ENCODE measurements at regions not wholly inside any gene's neighbourhood (a gene's known extent, or its start where the extent isn't known, plus 50 kb on each side); places are given as distances from the start of the nearest gene placed in this dataset.

- no peak overlapping the region for H2BK120ac ChIP-seq (ENCODE audit: low read depth, low read length)
- H2BK15ac ChIP-seq (ENCODE audit: low read depth, low read length) = no peak overlapping the region
- no peak overlapping the region for H3K4me3 ChIP-seq (ENCODE audit: insufficient read depth, low read depth, low read length)
- no peak overlapping the region for H3K14ac ChIP-seq (replicated peaks; ENCODE audit: low read depth, low read length)
- CTCF ChIA-PET = no interaction called here
- no peak overlapping the region for H2AK5ac ChIP-seq (ENCODE audit: low read depth, low read length)
- H4K5ac ChIP-seq (ENCODE audit: low read depth, low read length) = no peak overlapping the region
- TF ChIP-seq FOS (IDR thresholded peaks at IDR 0.05; ENCODE audit: low read depth, low read length) = no peak
- TF ChIP-seq POLR2A (IDR thresholded peaks at IDR 0.05; ENCODE audit: low read depth, low read length) = no peak
- TF ChIP-seq CHD1 (IDR thresholded peaks at IDR 0.05; ENCODE audit: low read depth, low read length) = no peak
- no peak for TF ChIP-seq SMC3 (IDR thresholded peaks at IDR 0.05; ENCODE audit: low read depth, low read length)
- TF ChIP-seq, protein P1, sequence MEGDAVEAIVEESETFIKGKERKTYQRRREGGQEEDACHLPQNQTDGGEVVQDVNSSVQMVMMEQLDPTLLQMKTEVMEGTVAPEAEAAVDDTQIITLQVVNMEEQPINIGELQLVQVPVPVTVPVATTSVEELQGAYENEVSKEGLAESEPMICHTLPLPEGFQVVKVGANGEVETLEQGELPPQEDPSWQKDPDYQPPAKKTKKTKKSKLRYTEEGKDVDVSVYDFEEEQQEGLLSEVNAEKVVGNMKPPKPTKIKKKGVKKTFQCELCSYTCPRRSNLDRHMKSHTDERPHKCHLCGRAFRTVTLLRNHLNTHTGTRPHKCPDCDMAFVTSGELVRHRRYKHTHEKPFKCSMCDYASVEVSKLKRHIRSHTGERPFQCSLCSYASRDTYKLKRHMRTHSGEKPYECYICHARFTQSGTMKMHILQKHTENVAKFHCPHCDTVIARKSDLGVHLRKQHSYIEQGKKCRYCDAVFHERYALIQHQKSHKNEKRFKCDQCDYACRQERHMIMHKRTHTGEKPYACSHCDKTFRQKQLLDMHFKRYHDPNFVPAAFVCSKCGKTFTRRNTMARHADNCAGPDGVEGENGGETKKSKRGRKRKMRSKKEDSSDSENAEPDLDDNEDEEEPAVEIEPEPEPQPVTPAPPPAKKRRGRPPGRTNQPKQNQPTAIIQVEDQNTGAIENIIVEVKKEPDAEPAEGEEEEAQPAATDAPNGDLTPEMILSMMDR (conservative IDR thresholded peaks at IDR 0.05; ENCODE audit: low read depth, low read length) = no peak
- TF ChIP-seq MXI1 (IDR thresholded peaks at IDR 0.05; ENCODE audit: borderline replicate concordance, low read depth, low read length) = no peak
- no peak for TF ChIP-seq RAD21 (IDR thresholded peaks at IDR 0.05; ENCODE audit: low read length)
- no peak for TF ChIP-seq MAZ (IDR thresholded peaks at IDR 0.05; ENCODE audit: borderline replicate concordance, low read depth, low read length)
- TF ChIP-seq NFE2L2 (IDR thresholded peaks at IDR 0.05; ENCODE audit: low read depth, low read length) = no peak
- TF ChIP-seq RFX5 (IDR thresholded peaks at IDR 0.05; ENCODE audit: low read depth, low read length) = no peak
- TF ChIP-seq BHLHE40 (IDR thresholded peaks at IDR 0.05; ENCODE audit: low read depth, low read length) = no peak
- TF ChIP-seq, protein P2, sequence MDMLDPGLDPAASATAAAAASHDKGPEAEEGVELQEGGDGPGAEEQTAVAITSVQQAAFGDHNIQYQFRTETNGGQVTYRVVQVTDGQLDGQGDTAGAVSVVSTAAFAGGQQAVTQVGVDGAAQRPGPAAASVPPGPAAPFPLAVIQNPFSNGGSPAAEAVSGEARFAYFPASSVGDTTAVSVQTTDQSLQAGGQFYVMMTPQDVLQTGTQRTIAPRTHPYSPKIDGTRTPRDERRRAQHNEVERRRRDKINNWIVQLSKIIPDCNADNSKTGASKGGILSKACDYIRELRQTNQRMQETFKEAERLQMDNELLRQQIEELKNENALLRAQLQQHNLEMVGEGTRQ (IDR thresholded peaks at IDR 0.05; ENCODE audit: low read depth, low read length) = no peak
- TF ChIP-seq CEBPB (IDR thresholded peaks at IDR 0.05; ENCODE audit: low read depth, low read length) = no peak
- TF ChIP-seq RCOR1 (IDR thresholded peaks at IDR 0.05; ENCODE audit: insufficient replicate concordance, low read length) = no peak
- TF ChIP-seq ELK1 (IDR thresholded peaks at IDR 0.05; ENCODE audit: borderline replicate concordance, low read depth, low read length) = no peak
- TF ChIP-seq MAFK (IDR thresholded peaks at IDR 0.05; ENCODE audit: low read depth, low read length) = no peak
- H4K8ac ChIP-seq (ENCODE audit: low read depth in 2 of 2, low read length in 2 of 2) = no peak overlapping the region
- H3K23ac ChIP-seq (ENCODE audit: low read depth, low read length) = no peak overlapping the region
- no peak for DNase-seq
- no peak overlapping the region for H3K27ac ChIP-seq (ENCODE audit: insufficient read depth, low read length)
- dilution Hi-C loops (cut with HindIII; ENCODE audit: low sequenced_read_pairs, unreplicated experiment) (no loop called here), intact Hi-C loops (cut with micrococcal nuclease) (no loop called here), in situ Hi-C loops (cut with MboI; ENCODE audit: low sequenced_read_pairs) (no loop called here)
- no TSS peak for BruUV-seq (replicated peaks)
- no peak overlapping the region for H3K9ac ChIP-seq (ENCODE audit: low read depth, low read length)
- H2BK5ac ChIP-seq (ENCODE audit: low read depth, low read length, poor library complexity, severe bottlenecking) = no peak overlapping the region
- no peak overlapping the region for H2BK20ac ChIP-seq (ENCODE audit: low read depth, low read length)
- H4K91ac ChIP-seq (ENCODE audit: insufficient read depth, low read depth, low read length) = no peak overlapping the region
- no peak overlapping the region for H3K18ac ChIP-seq (ENCODE audit: low read depth, low read length)
- no peak overlapping the region for H3K56ac ChIP-seq (ENCODE audit: extremely low read depth, insufficient read depth, low read length)
- POLR2A ChIA-PET (ENCODE audit: unreplicated experiment) = no interaction called here
- no peak for ATAC-seq (ENCODE audit: low read depth)
- H3K79me1 ChIP-seq (ENCODE audit: low read depth in 1 of 2, low read length in 2 of 2) = no peaks in the 10 kb centered on the region
- no peak overlapping the region for H3K4me2 ChIP-seq (ENCODE audit: low read depth, low read length)
- peaks cover 38% of the 10 kb centered on the region for H3K9me3 ChIP-seq (ENCODE audit: control insufficient read depth, insufficient read depth, low read length)
- no peaks in the 10 kb centered on the region for H4K20me1 ChIP-seq (ENCODE audit: insufficient read depth, low read length)
- no peaks in the 10 kb centered on the region for H3K9me1 ChIP-seq (ENCODE audit: insufficient read depth, low read length)
- no peak overlapping the region for H3K4ac ChIP-seq (ENCODE audit: low read depth, low read length)
- 87% methylated on average over 7 of the region's 23 CpGs; no CpG with 5 or more reads in 1 of the 2 experiments for WGBS, 2 experiments (ENCODE audit: extremely low coverage in 2 of 2, insufficient read length in 1 of 2)
- no peak overlapping the region for H2AFZ ChIP-seq (replicated peaks; ENCODE audit: low read length, poor library complexity)
- H3K4me1 ChIP-seq (ENCODE audit: control insufficient read depth, insufficient read depth, low read length) = no peaks in the 10 kb centered on the region
- H2AK9ac ChIP-seq (replicated peaks; ENCODE audit: low read depth, low read length, poor library complexity) = no peak overlapping the region
- no peaks in the 10 kb centered on the region for H3K27me3 ChIP-seq (ENCODE audit: control insufficient read depth, insufficient read depth, low read length)
- no peaks in the 10 kb centered on the region for H3K36me3 ChIP-seq (ENCODE audit: control insufficient read depth, insufficient read depth, low read length)
Observed at GRCh38 chr9:135258461-135258860, 171.0 kb downstream of the OLFM1 start.

Measured in IMR-90 (cell line).